AG20443 (cell line): ENCODE measurements at regions not wholly inside any gene's neighbourhood (a gene's known extent, or its start where the extent isn't known, plus 50 kb on each side); places are given as distances from the start of the nearest gene placed in this dataset.
"Not testable (repeated sequence)": the region's sequence is repeated elsewhere in the genome, so short reads cannot be mapped to it uniquely, and the experiment has no call there.

Experiments
- DNase-seq: peaks from one replicate; pipeline ENCODE4 v3.0.0; 2012; ENCODE audit warnings: low spot score, mixed read lengths

DNA sequence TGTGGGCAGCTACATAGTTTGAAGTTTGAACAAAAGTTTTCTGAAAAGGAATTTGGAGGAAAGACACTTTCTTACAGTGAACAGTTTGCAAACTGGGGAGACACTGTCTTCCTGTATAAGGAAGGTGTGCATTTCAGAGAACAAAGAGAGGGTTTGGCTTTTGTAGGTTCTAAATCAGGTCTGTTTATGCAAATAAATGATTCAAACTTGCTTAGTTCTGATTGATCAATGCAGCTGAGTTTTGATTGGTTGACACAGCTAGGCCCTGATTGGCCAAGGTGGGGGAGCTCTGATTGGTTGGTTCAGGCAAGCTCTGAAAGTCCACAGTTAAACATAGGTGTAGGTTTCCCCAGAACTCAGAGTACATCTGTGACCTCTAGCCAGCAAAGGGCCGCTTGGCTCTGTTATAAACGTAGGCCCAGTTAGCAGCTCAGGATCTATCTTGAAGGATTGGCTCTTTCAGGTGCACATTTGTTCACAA lies 63.0 kb upstream of the ENPP6 start:
- no peak for DNase-seq

- no peak for DNase-seq
These were observed 62.5 kb upstream of the ENPP6 start for GRCh38 chr4:184280137-184280536.

DNA sequence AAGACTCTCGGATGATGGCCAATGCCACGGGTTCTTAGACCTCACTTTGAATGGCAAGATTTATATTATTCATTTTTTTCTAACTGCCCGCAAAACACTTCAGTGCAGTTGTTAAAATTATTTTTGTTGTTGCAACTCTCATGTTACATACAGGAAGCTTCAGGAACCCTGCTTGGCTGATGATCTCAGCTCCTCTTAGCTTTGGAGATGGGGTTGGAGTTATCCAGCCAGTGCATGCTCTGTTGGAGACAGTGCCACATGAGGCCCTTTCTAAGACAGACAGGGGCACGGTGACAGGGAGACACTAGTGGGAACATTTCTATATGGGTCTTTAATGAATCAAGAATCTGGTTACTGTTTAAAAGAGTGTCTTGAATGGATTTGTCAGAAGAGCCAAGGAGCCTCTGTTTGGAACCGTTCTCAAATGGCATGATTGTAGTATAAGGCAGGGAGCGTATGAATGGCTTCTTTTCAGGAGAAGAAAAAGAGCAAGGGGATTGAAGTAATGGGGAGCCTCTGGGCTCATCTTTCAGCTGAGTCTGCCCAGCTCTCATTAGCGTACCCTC lies 61.9 kb upstream of the ENPP6 start:
- no peak for DNase-seq

GRCh38 chr4:184277769-184278168 lies 60.1 kb upstream of the ENPP6 start:
- DNase-seq = not testable (repeated sequence)

DNA sequence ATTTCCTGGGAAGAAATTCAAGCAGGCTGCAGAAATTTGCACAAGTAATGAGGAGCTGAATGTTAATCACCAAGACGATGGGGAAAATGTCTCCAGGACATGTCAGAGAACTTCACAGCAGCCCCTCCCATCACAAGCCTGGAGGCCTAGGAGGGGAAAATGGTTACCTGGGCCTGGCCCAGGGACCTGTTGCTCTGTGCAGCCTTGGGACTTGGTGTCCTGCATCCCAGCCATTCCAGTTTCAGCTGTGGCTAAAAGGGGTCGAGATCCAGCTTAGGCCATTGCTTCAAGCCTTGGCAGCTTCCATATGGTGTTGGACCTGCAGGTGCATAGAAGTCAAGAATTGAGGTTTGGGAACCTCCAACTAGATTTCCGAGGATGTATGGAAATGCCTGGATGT lies 59.3 kb upstream of the ENPP6 start:
- not testable (repeated sequence) for DNase-seq

DNA sequence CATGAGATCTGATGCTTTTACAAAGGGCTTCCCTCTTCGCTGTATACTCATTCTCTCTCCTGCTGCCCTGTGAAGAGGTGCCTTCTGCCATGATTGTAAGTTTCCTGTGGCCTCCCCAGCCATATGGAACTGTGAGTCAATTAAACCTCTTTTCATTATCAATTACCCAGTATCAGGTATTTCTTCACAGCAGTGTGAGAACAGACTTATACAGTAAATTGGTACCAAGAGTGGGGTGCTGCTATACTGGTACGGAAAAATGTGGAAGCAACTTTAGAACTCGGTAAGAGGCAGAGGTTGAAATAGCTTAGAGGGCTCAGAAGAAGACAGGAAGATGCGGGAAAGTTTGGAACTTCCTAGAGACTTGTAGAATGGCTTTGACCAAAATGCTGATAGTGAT lies 58.7 kb upstream of the ENPP6 start:
- DNase-seq = not testable (repeated sequence)

DNA sequence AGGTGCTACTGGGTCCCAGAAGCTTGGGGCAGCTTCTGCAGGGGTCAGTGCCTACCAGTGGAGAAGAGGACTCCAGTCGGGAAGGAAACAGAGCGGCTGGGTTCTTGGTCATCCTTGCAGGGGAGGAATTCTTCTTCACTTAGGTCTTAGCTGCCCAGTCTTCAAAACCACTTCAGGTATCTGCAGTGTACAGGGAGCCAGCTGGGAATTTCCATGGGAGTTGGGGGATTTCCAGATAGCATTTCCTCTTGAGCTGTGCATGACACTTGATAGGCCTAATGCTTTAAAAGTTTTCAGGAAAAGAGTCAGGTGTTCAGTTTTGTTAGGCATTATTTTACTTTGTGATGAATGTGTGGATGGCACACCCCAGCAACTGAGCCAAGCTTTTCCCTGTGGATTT lies 58.1 kb upstream of the ENPP6 start:
- no peak for DNase-seq

GRCh38 chr4:184274286-184274951 lies 56.7 kb upstream of the ENPP6 start:
- peak; percentile 28 for DNase-seq

- DNase-seq = no peak
These were observed 55.8 kb upstream of the ENPP6 start for GRCh38 chr4:184273166-184274147.

DNA sequence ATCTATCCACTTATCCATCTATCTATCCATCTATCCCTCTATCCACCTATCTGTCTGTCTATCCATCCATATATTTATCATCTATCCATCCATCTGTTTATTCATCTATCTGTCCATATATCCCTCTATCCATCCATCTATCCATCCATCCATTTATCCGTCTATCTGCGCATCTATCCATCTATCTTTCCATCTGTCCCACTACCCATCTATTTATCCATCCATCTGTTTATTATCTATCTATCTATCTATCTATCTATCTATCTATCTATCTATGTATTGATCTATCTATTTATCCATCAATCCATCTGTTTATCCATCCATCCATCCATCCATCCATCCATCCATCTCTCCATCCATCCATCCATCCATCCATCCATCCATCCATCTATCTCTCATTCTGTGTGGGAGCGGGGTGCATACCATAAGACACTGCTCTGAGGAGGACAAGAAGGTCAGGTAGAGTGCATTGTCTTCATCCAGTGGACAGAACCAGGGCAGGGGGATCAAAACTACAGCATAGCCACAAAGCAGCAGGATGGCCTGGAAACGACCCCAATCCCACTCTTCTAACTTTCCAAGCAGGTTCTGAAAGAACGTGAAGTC lies 53.2 kb upstream of the ENPP6 start:
- DNase-seq = no peak

- DNase-seq = no peak
These were observed 52.3 kb upstream of the ENPP6 start for GRCh38 chr4:184269879-184270430.

- no peak for DNase-seq
These were observed 51.0 kb upstream of the ENPP6 start for GRCh38 chr4:184268584-184269160.

- DNase-seq = peak; percentile 79
These were observed 50.3 kb upstream of the ENPP6 start for GRCh38 chr4:184267673-184268583.
